ENCODE measurements at regions not wholly inside any gene's neighbourhood (a gene's known extent, or its start where the extent isn't known, plus 50 kb on each side); places are given as distances from the start of the nearest gene placed in this dataset.

DNA sequence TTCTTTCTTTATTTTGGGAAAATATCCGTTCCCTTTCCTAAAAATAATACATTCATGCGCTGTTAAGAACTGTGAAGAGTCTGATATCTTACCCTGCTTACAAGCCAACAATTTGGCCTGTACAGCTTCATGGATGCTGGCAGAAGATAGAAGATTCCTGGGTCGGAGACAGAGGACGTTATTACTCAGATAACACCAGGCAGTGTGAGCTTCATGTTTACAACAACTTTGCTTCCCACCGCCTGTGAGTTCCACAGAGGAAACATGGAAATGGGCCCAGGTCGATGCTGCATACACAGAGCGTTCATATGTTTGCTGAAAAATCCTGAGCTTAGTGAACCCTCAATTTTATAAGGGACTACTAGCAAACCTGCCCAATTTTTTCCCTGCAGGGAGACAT is 705.6 kb upstream of the SEL1L start:
- WGBS, 2 experiments (ENCODE audit: low coverage in 1 of 2, low lambda C conversion rate in 2 of 2, missing lambda C conversion rate in 2 of 2) = 21 to 33% methylated on average over 7 of the region's 7 CpGs
- in situ Hi-C loops (cut with MboI) = no loop called here
- Histone ChIP-seq H3K4me3 (no peak overlapping the region), H3K4me1 (ENCODE audit: insufficient read depth) (no peaks in the 10 kb centered on the region), H3K9me3 (ENCODE audit: low read depth) (no peaks in the 10 kb centered on the region), H4K20me1 (ENCODE audit: insufficient read depth) (no peaks in the 10 kb centered on the region), H3K79me2 (ENCODE audit: insufficient read depth) (no peaks in the 10 kb centered on the region), H3K4me2 (ENCODE audit: unreplicated experiment) (no peak overlapping the region), H3K9ac (no peak overlapping the region), H3K27ac (no peak overlapping the region), H3F3A (ENCODE audit: insufficient read depth) (no peaks in the 10 kb centered on the region), H3K27me3 (replicated peaks; ENCODE audit: insufficient read depth) (no peaks in the 10 kb centered on the region), H3K36me3 (ENCODE audit: low read depth) (no peaks in the 10 kb centered on the region), H2AFZ (no peak overlapping the region), H3K9me2 (ENCODE audit: insufficient read depth) (no peaks in the 10 kb centered on the region)
- no peak for TF ChIP-seq EZH2 (IDR thresholded peaks at IDR 0.05; ENCODE audit: insufficient read depth, poor library complexity, severe bottlenecking)
- no peak for TF ChIP-seq EZH2phosphoT487 (IDR thresholded peaks at IDR 0.05; ENCODE audit: insufficient read depth, low read depth)
- no peak for DNase-seq

DNA sequence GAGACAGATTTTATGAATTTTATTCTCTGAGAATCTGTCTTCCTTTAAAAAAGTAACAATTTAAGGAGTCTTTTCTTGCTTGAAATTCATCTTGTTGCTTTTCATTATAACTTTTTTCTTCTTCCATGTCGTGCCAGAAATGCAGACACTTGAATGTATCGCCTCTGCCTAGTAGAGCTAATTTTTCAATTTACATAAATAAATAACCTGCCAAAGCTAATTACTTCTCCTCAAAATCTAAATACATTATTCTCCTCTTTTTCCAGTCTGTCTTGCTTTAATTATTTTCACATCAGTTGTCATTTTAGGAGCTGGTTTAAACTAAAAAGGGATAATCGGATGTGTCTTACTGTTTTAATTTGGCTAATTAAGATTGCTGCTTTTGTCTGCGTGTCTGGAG is 711.1 kb upstream of the SEL1L start:
- no peak overlapping the region for H3K4me3 ChIP-seq
- no peak overlapping the region for H3K4me2 ChIP-seq (ENCODE audit: unreplicated experiment)
- no peaks in the 10 kb centered on the region for H4K20me1 ChIP-seq (ENCODE audit: insufficient read depth)
- in situ Hi-C loops (cut with MboI) = no loop called here
- no peak for TF ChIP-seq EZH2phosphoT487 (IDR thresholded peaks at IDR 0.05; ENCODE audit: insufficient read depth, low read depth)
- TF ChIP-seq EZH2 (IDR thresholded peaks at IDR 0.05; ENCODE audit: insufficient read depth, poor library complexity, severe bottlenecking) = no peak
- no peaks in the 10 kb centered on the region for H3K79me2 ChIP-seq (ENCODE audit: insufficient read depth)
- no peaks in the 10 kb centered on the region for H3K9me2 ChIP-seq (ENCODE audit: insufficient read depth)
- no peak for DNase-seq
- WGBS, 2 experiments (ENCODE audit: low coverage in 1 of 2, low lambda C conversion rate in 2 of 2, missing lambda C conversion rate in 2 of 2) = 9 to 12% methylated on average over 4 of the region's 4 CpGs
- no peak overlapping the region for H3K27ac ChIP-seq
- no peaks in the 10 kb centered on the region for H3F3A ChIP-seq (ENCODE audit: insufficient read depth)
- H2AFZ ChIP-seq = no peak overlapping the region
- H3K9ac ChIP-seq = no peak overlapping the region
- no peaks in the 10 kb centered on the region for H3K9me3 ChIP-seq (ENCODE audit: low read depth)
- no peaks in the 10 kb centered on the region for H3K36me3 ChIP-seq (ENCODE audit: low read depth)
- H3K4me1 ChIP-seq (ENCODE audit: insufficient read depth) = no peaks in the 10 kb centered on the region
- no peaks in the 10 kb centered on the region for H3K27me3 ChIP-seq (replicated peaks; ENCODE audit: insufficient read depth)

GRCh38 chr14:82251494-82251893 is 717.8 kb upstream of the SEL1L start:
- no peaks in the 10 kb centered on the region for H3K4me1 ChIP-seq (ENCODE audit: insufficient read depth)
- no peak overlapping the region for H3K9ac ChIP-seq
- no peaks in the 10 kb centered on the region for H3K9me2 ChIP-seq (ENCODE audit: insufficient read depth)
- in situ Hi-C loops (cut with MboI) = no loop called here
- H3K4me2 ChIP-seq (ENCODE audit: unreplicated experiment) = no peak overlapping the region
- H3K27ac ChIP-seq = no peak overlapping the region
- no peaks in the 10 kb centered on the region for H3K9me3 ChIP-seq (ENCODE audit: low read depth)
- H3K79me2 ChIP-seq (ENCODE audit: insufficient read depth) = no peaks in the 10 kb centered on the region
- H4K20me1 ChIP-seq (ENCODE audit: insufficient read depth) = no peaks in the 10 kb centered on the region
- DNase-seq = no peak
- H3K4me3 ChIP-seq = no peak overlapping the region
- H2AFZ ChIP-seq = no peak overlapping the region
- no peaks in the 10 kb centered on the region for H3F3A ChIP-seq (ENCODE audit: insufficient read depth)
- H3K36me3 ChIP-seq (ENCODE audit: low read depth) = no peaks in the 10 kb centered on the region
- WGBS, 2 experiments (ENCODE audit: low coverage in 1 of 2, low lambda C conversion rate in 2 of 2, missing lambda C conversion rate in 2 of 2) = 45 to 49% methylated on average over 8 of the region's 8 CpGs
- TF ChIP-seq EZH2phosphoT487 (IDR thresholded peaks at IDR 0.05; ENCODE audit: insufficient read depth, low read depth) = no peak
- no peak for TF ChIP-seq EZH2 (IDR thresholded peaks at IDR 0.05; ENCODE audit: insufficient read depth, poor library complexity, severe bottlenecking)
- H3K27me3 ChIP-seq (replicated peaks; ENCODE audit: insufficient read depth) = no peaks in the 10 kb centered on the region

GRCh38 chr14:82270286-82270685 is 736.6 kb upstream of the SEL1L start:
- no peak for TF ChIP-seq EZH2 (IDR thresholded peaks at IDR 0.05; ENCODE audit: insufficient read depth, poor library complexity, severe bottlenecking)
- TF ChIP-seq EZH2phosphoT487 (IDR thresholded peaks at IDR 0.05; ENCODE audit: insufficient read depth, low read depth) = no peak
- Histone ChIP-seq H3K4me1 (ENCODE audit: insufficient read depth) (no peaks in the 10 kb centered on the region), H3K27ac (no peak overlapping the region), H3K4me2 (ENCODE audit: unreplicated experiment) (no peak overlapping the region), H3K79me2 (ENCODE audit: insufficient read depth) (no peaks in the 10 kb centered on the region), H3K9me3 (ENCODE audit: low read depth) (no peaks in the 10 kb centered on the region), H3K4me3 (no peak overlapping the region), H3K27me3 (replicated peaks; ENCODE audit: insufficient read depth) (no peaks in the 10 kb centered on the region), H3F3A (ENCODE audit: insufficient read depth) (no peaks in the 10 kb centered on the region), H3K9ac (no peak overlapping the region), H4K20me1 (ENCODE audit: insufficient read depth) (no peaks in the 10 kb centered on the region), H2AFZ (no peak overlapping the region), H3K9me2 (ENCODE audit: insufficient read depth) (no peaks in the 10 kb centered on the region), H3K36me3 (ENCODE audit: low read depth) (no peaks in the 10 kb centered on the region)
- in situ Hi-C loops (cut with MboI) = no loop called here
- no peak for DNase-seq

DNA sequence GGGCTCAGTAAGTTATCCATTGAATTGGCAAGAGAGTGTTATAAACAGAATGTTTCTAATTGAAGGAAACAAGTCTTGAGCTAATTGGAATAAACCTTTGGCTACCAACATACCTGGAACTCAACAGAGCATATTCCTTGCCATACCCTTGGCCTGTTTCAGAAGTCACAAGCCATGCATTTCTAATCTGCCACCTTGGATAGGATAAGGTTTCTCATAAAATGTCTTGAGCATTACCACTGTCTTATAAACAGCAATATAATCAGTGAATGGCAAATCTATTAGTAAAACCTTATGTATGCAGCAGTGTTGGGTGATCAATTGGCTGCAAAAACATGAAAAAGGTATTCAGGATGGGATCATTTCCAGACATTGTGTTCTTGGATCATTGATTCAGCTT is 765.2 kb upstream of the SEL1L start:
- no peaks in the 10 kb centered on the region for H4K20me1 ChIP-seq (ENCODE audit: insufficient read depth)
- no peaks in the 10 kb centered on the region for H3K36me3 ChIP-seq (ENCODE audit: low read depth)
- H3K4me2 ChIP-seq (ENCODE audit: unreplicated experiment) = no peak overlapping the region
- no peak for DNase-seq
- in situ Hi-C loops (cut with MboI) = no loop called here
- H3K79me2 ChIP-seq (ENCODE audit: insufficient read depth) = no peaks in the 10 kb centered on the region
- no peak for TF ChIP-seq EZH2 (IDR thresholded peaks at IDR 0.05; ENCODE audit: insufficient read depth, poor library complexity, severe bottlenecking)
- no peak for TF ChIP-seq EZH2phosphoT487 (IDR thresholded peaks at IDR 0.05; ENCODE audit: insufficient read depth, low read depth)
- H3K4me1 ChIP-seq (ENCODE audit: insufficient read depth) = no peaks in the 10 kb centered on the region
- H3K9me2 ChIP-seq (ENCODE audit: insufficient read depth) = no peaks in the 10 kb centered on the region
- no peak overlapping the region for H2AFZ ChIP-seq
- no peak overlapping the region for H3K4me3 ChIP-seq
- H3K27ac ChIP-seq = no peak overlapping the region
- no peaks in the 10 kb centered on the region for H3K27me3 ChIP-seq (replicated peaks; ENCODE audit: insufficient read depth)
- H3K9me3 ChIP-seq (ENCODE audit: low read depth) = no peaks in the 10 kb centered on the region
- H3F3A ChIP-seq (ENCODE audit: insufficient read depth) = no peaks in the 10 kb centered on the region
- no peak overlapping the region for H3K9ac ChIP-seq
